Loucy (cell line): ENCODE measurements at regions not wholly inside any gene's neighbourhood (a gene's known extent, or its start where the extent isn't known, plus 50 kb on each side); places are given as distances from the start of the nearest gene placed in this dataset.

Source experiments
- CTCF ChIP-seq: fragments of 200-600 bp; sonication (generic); conservative IDR thresholded peaks from 2 replicates; pipeline ENCODE4 v1.5.1; 2014; ENCODE audit warnings: mild to moderate bottlenecking, antibody characterized with exemption, low read length
- EZH2phosphoT487 ChIP-seq: fragments of 200-600 bp; IDR thresholded peaks from 2 replicates; pipeline ENCODE4 v1.6.1; 2018; ENCODE audit warnings: antibody characterized with exemption, mild to moderate bottlenecking, moderate library complexity, borderline replicate concordance

DNA sequence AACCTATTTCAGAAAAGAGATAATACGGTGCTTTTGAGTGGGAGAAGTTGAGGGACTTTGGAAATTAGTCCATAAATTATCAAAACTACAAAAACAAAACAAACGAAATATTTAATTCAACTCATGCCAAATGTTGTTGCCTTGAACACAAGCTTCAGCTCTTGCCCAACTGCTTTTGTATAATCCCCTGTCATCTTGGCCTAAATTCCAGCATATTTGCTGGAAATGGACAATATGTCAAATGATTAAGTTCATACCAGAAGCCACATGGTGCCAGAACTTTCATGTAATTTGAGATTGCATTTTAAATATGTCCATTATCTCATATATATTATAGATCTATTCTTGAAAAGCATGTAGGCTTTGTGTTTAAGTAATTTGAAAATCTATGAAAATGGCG is 373.7 kb upstream of the SLITRK6 start:
- TF ChIP-seq EZH2phosphoT487, result no peak
- TF ChIP-seq CTCF, result no peak
